GM18519 (cell line): ENCODE measurements at regions not wholly inside any gene's neighbourhood (a gene's known extent, or its start where the extent isn't known, plus 50 kb on each side); places are given as distances from the start of the nearest gene placed in this dataset.

Experiments used
- ATAC-seq: cut with Tn5 transposase; IDR thresholded peaks from one replicate; pipeline ENCODE4 v1.9.1; 2021; ENCODE audit warnings: mild to moderate bottlenecking, moderate library complexity; ENCODE audit not compliant: unreplicated experiment, low FRiP score

DNA sequence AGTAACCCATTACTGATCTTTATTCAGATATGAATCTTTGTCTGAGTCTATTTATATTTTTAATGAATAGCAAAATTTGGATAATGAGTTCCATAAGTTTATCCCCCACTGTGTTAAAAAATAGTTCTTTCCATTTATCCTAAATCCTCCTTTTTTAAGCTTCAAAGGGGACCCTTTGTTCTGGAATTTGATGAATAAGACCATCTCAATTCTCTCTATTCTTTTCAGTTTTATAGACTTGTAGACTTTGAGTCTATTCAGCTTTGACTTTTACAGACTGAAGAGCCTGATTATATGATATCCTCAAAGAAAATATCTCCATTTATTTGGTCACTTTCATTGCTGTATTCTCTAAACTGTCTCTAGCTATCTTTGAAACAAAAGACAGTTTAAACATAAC lies 2146.1 kb upstream of the CELF4 start:
- no peak for ATAC-seq

- ATAC-seq = no peak
Observed at GRCh38 chr18:39705362-39705761, 2139.8 kb upstream of the CELF4 start.

GRCh38 chr18:39702888-39703287 lies 2137.3 kb upstream of the CELF4 start:
- ATAC-seq = no peak

DNA sequence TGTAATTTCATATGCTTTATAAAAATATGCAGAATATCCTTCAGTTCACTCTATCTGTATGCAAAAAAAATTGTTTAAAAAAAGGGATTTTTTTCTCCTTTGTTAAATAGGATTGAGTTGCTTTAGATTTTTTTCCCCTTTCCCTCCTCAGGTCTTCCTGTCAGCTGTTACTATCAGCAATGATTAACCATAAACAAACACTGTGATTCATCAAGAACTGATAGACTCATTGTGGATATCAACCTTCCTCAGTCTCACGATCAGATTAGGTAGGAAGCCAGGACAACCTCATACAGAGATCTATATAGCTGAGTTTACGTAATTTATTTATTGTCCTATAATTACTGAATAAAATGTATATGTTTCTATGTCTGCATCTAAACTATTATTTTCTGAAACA lies 2136.2 kb upstream of the CELF4 start:
- no peak for ATAC-seq

DNA sequence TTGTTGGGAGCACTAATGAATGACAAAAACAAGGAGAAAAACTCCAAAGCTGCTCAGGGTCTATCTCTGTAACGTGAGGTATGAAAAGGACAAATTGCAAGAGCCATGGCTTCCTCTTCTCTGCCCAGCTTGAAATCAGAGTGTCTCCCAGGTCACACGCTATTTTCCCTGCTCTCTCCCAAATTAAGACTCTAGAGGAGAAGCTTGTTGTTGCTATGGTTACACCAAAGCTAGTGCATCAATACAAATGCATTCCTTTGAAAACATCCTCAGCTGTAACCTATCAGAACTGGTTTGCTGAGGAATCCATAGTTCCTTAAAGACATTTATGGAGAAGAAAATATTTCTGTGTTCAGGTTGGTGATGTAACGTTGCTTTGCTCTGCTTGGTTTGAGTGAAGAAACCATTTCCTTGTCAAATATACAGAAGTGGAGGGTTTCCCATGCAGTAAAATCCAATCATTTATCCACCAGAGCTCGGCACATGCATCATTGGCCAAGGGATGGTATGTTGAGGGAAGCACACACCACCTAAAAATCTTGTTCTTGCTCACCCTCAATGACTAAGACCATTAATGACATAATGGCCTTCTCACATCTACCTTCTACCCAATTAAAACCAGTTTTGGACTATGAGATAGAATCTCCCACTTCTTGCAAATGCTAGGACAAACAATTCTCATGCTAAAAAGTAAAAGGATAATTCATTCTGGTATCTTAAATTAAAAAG lies 2135.6 kb upstream of the CELF4 start:
- ATAC-seq = no peak

DNA sequence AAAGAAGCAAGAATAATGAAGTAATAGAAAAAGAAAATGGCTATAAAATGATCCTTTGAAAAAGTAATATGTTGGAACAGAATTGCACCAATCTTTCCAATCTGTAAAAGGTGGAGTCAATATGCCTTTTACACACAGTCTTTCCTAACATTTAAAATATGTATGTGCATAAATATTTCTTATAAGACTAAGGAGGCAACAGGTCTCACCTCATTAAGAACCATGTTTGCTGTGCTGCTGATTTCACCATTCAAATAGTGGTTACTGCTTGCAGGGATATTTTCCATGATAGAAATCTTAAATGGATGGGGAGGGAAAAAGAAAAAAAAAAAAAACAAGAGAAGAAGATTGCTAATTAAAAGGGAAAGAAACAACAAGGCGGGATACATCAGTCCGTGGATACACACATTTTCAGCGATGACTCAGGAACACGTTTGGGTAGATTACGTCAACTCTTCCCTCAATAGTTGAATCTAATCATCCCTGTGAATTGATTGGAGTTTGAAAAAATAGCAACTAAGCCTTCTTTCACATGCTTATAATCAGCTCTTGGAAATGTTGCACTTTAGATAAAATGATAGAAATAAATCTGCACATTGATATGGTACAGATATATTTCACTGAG lies 2133.9 kb upstream of the CELF4 start:
- ATAC-seq = no peak

DNA sequence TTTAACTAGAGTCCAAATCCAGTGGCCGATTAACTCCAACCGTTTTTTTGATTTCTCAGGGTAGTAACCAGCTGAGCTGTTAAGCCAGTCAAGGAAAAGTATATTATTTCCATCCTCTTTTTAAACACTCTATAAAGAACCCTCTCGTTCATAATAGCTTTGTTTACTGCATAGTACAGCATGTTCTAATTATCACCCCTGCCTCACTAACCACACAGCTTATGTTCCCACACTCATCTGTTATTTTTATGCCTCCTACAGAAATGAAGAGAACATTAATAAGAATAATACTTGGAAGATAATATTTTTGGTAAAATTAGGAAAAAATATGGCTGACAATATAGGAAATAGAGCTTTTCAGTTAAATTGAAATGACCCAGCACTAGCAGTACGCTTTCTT lies 2132.8 kb upstream of the CELF4 start:
- no peak for ATAC-seq

- ATAC-seq = no peak
Observed at GRCh38 chr18:39693359-39693758, 2127.8 kb upstream of the CELF4 start.

DNA sequence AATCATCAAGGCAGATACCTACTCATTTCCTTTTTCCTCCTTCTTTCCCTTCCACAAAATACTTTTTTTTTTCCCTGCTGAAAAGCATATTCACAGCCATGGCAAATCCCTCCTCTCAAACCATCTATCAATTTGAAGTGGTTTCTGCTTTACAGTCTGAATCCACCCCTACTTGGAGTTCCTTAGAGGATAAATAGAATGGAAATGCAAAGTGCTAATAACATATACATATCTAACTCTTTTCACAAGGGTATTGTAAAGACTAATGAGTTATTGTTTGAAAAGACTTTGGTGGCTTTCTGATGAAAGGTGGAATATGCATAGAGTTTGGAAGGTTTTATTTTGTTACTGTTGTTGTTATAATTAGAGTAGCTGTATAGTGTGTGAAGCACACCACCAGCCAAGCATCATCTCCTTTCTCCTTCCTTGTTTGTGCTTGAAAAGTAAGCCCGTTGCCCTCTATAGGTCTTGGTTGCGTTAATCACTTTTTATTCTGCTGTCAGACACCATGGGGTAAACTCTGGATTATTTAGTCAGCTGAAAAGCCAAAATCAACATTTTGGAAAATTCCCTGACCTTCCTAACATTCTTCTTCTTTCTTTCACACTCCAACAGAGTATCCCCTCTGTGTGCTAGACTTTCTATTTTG lies 2126.9 kb upstream of the CELF4 start:
- ATAC-seq = no peak

- no peak for ATAC-seq
Observed at GRCh38 chr18:39685303-39685902, 2119.8 kb upstream of the CELF4 start.

DNA sequence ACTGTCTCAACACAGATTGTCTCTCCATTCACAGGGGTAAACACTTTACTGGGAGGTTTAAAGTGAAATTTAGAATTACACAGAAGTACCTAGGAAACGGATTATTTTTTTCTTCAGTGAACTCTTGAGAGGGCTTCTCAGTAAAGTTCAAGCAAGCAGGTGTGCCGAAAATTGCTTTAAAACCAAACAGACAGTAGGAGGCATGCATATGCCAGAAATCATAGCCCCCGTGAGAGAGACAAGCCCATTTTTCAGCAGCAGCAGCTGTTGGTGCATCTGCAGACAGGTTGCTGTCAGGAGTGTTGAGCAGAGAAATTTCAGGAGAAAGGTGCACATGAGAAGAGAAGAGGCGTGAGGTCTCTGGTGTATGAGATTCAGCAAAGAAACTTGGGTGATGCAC lies 2115.5 kb upstream of the CELF4 start:
- ATAC-seq = no peak

GRCh38 chr18:39675906-39676305 lies 2110.3 kb upstream of the CELF4 start:
- ATAC-seq = no peak

- no peak for ATAC-seq
Observed at GRCh38 chr18:39675368-39675767, 2109.8 kb upstream of the CELF4 start.

- ATAC-seq = no peak
Observed at GRCh38 chr18:39672171-39672570, 2106.6 kb upstream of the CELF4 start.

DNA sequence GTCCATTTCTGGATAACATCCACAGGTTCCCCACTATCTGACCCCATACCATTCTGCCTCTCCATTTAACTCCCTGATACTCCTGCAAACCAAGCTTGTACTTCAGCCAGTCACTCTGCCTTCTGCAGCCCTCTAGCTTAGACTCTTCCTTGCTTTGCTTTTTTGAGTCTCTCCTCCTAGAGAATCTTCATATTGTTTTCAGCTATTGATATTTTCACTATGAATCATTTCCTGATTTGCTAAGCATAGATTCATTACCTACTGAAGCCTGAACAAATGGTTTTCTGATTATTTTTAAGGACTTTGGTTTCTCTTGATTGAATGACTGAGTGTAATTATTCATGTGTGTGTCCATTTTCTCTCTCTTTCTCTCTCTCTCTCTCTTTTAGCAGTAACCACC lies 2102.3 kb upstream of the CELF4 start:
- no peak for ATAC-seq

- ATAC-seq = no peak
Observed at GRCh38 chr18:39666541-39666940, 2100.9 kb upstream of the CELF4 start.

GRCh38 chr18:39661856-39662366 lies 2096.3 kb upstream of the CELF4 start:
- ATAC-seq = no peak

DNA sequence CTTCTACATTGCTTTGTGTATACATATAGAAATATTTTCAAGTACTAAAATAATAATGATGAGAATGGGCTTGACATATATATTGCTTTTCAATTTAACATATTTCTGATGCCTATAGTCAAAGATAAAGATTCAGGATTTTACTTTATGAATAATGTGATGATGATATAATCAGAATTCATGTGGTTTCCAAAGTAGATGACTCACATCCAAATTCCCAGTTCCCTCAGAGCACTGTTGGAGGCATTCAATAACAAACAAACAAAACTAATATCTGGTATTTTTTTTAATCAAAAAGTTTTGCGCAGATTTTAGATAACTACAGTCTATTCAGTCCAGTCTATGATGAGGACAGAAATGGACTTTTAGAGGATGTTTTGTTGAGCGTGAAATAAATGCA lies 2094.5 kb upstream of the CELF4 start:
- no peak for ATAC-seq

DNA sequence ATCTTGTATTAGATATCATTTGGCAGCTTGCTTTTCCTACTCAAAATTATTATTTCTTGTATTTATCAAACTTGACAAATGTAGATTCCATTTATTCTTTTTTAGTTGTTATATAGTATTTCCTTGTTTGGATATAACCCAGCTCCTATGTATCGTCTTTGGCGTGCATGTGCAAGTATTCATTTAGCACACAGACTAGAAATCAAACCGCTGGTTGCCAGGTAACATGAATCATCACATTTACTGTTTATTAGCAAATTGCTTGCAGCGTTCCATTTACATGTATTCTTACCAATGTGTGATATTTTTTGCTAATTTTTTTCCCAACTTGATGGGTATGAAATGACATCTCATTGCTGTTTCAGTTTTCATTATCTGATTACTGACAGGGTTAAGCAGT lies 2089.7 kb upstream of the CELF4 start:
- ATAC-seq = no peak

GRCh38 chr18:39653221-39653620 lies 2087.6 kb upstream of the CELF4 start:
- ATAC-seq = no peak

DNA sequence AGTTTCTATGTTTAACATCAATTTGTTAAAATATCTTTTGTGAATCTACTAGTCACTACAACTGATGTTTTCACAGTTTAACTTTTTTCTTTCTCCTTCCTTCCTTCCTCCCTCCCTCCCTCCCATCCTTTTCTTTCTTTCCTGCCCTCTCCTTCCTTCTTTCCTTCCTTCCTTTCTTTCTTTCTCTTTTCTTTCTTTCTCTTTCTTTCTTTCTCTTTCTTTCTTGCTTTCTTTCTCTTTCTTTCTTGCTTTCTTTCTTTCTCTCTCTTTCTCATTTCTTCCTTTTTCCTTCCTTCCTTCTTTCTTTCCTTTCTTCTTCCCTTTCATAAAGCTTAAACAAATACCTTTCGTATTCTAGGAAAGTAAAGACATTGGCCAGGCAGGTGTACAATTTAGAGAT lies 2083.0 kb upstream of the CELF4 start:
- ATAC-seq = no peak
